ENCODE measurements at regions not wholly inside any gene's neighbourhood (a gene's known extent, or its start where the extent isn't known, plus 50 kb on each side); places are given as distances from the start of the nearest gene placed in this dataset.

DNA sequence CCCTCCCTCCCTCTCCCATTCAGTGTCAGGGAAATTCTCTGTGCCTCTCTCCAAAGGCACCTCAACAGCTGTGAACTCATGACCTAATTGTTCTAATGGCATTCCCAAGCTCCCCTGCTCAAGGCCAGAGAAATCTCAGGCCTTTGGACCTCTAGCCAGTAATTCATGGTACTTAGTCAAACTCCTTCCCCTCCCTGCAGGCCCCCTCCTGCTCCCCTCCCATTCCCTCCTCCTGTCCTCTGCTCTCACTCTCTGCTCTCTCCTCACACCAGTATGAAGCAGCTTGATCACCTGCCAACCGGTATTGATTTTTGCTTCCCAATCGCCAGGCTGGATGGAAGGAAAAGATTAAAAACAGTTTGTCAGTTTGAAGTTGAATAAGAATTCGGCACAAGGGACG is 370.5 kb upstream of the PBX1 start:
- H3K36me3 Mint-ChIP-seq (ENCODE audit: low read depth), result no peaks in the 10 kb centered on the region
- H3K4me1 Mint-ChIP-seq (ENCODE audit: low read depth), result no peaks in the 10 kb centered on the region

DNA sequence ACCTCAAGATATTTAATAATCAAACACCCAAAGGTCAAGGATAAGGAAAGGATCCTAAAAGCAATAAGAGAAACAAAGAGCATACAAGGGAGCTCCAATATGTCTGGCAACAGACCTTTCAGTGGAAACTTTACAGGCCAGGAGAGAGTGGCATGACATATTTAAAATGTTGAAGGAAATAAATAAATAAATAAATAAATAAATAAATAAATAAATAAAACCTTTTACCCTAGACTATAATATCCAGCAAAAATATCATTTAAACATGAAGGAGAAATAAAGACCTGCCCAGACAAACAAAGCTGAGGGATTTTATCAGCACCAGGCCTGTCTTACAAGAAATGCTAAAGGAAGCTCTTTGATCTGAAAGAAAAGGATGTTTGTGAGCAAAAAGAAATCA is 367.8 kb upstream of the PBX1 start:
- H3K27me3 Mint-ChIP-seq (ENCODE audit: low read depth), result no peaks in the 10 kb centered on the region
- CTCF ChIA-PET, result no interaction called here

More for the DNA sequence above, 370.5 kb upstream of the PBX1 start:
- ChIA-PET CTCF (no interaction called here), POLR2A (no interaction called here)
- DNase-seq, result no peak
- no peak for ATAC-seq
- Mint-ChIP-seq H3K27me3 (ENCODE audit: low read depth) (no peaks in the 10 kb centered on the region), H3K9me3 (ENCODE audit: insufficient read depth) (peaks cover 18% of the 10 kb centered on the region), H3K27ac (no peak overlapping the region), H3K4me3 (no peak overlapping the region)

DNA sequence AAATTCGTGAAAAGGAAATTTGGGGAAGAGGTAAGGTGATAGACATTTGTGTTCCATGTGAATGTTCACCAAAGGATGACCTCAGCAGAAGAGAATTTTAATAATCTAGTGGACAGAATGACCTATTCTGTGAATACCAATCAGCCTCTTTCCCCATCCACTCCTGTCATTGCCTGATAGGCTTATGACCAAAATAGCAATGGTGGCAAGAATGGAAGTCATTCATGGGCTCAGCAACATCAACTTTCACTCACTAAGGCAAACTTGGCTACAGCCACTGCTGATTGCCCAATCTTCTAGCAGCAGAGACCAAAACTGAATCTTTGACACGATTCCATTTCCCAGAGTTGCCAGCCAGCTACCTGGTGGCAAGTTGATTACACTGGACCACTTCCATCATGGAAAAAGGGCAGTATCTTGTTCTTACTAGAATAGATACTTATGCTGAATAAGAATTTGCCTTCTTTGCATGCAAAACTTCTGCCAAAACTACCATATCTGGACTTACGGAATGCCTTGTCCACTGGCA is 348.7 kb upstream of the PBX1 start:
- ATAC-seq, result no peak
- POLR2A ChIA-PET, result no interaction called here
- no peak for DNase-seq
- H3K27ac Mint-ChIP-seq, result no peak overlapping the region
- no peaks in the 10 kb centered on the region for H3K36me3 Mint-ChIP-seq (ENCODE audit: low read depth)
- H3K9me3 Mint-ChIP-seq (ENCODE audit: insufficient read depth), result peaks cover under 1% of the 10 kb centered on the region
- H3K4me3 Mint-ChIP-seq, result no peak overlapping the region
- H3K4me1 Mint-ChIP-seq (ENCODE audit: low read depth), result no peaks in the 10 kb centered on the region
- no peaks in the 10 kb centered on the region for H3K27me3 Mint-ChIP-seq (ENCODE audit: low read depth)
- CTCF ChIA-PET, result no interaction called here

More for the DNA sequence above, 367.8 kb upstream of the PBX1 start:
- Mint-ChIP-seq H3K27ac (no peak overlapping the region), H3K4me1 (ENCODE audit: low read depth) (no peaks in the 10 kb centered on the region), H3K36me3 (ENCODE audit: low read depth) (no peaks in the 10 kb centered on the region), H3K4me3 (no peak overlapping the region), H3K9me3 (ENCODE audit: insufficient read depth) (peaks cover 23% of the 10 kb centered on the region)
- ATAC-seq (no peak), DNase-seq (no peak)
- POLR2A ChIA-PET, result no interaction called here

- DNase-seq, result no peak
- Mint-ChIP-seq H3K36me3 (ENCODE audit: low read depth) (no peaks in the 10 kb centered on the region), H3K27me3 (ENCODE audit: low read depth) (no peaks in the 10 kb centered on the region), H3K4me3 (no peak overlapping the region), H3K27ac (no peak overlapping the region), H3K9me3 (ENCODE audit: insufficient read depth) (peaks cover 22% of the 10 kb centered on the region), H3K4me1 (ENCODE audit: low read depth) (no peaks in the 10 kb centered on the region)
- ATAC-seq, result no peak
- CTCF ChIA-PET, result no interaction called here
- POLR2A ChIA-PET, result no interaction called here
Measured at GRCh38 chr1:164223378-164223777, 335.6 kb upstream of the PBX1 start.

- no peaks in the 10 kb centered on the region for H3K27me3 Mint-ChIP-seq (ENCODE audit: low read depth)
- DNase-seq, result no peak
- no peak for ATAC-seq
- H3K9me3 Mint-ChIP-seq (ENCODE audit: insufficient read depth), result peaks cover 19% of the 10 kb centered on the region
- ChIA-PET POLR2A (no interaction called here), CTCF (no interaction called here)
- H3K36me3 Mint-ChIP-seq (ENCODE audit: low read depth), result no peaks in the 10 kb centered on the region
- no peaks in the 10 kb centered on the region for H3K4me1 Mint-ChIP-seq (ENCODE audit: low read depth)
- no peak overlapping the region for H3K27ac Mint-ChIP-seq
- no peak overlapping the region for H3K4me3 Mint-ChIP-seq
Measured at GRCh38 chr1:164225011-164225410, 334.0 kb upstream of the PBX1 start.

GRCh38 chr1:164226977-164227376 is 332.0 kb upstream of the PBX1 start:
- Mint-ChIP-seq H3K27ac (no peak overlapping the region), H3K4me3 (no peak overlapping the region), H3K36me3 (ENCODE audit: low read depth) (no peaks in the 10 kb centered on the region), H3K27me3 (ENCODE audit: low read depth) (no peaks in the 10 kb centered on the region), H3K4me1 (ENCODE audit: low read depth) (no peaks in the 10 kb centered on the region), H3K9me3 (ENCODE audit: insufficient read depth) (peaks cover 23% of the 10 kb centered on the region)
- ATAC-seq (no peak), DNase-seq (no peak)
- CTCF ChIA-PET, result no interaction called here
- POLR2A ChIA-PET, result no interaction called here

GRCh38 chr1:164228928-164229327 is 330.1 kb upstream of the PBX1 start:
- ATAC-seq, result no peak
- Mint-ChIP-seq H3K27ac (no peak overlapping the region), H3K9me3 (ENCODE audit: insufficient read depth) (peaks cover 8% of the 10 kb centered on the region), H3K36me3 (ENCODE audit: low read depth) (no peaks in the 10 kb centered on the region), H3K4me1 (ENCODE audit: low read depth) (no peaks in the 10 kb centered on the region), H3K27me3 (ENCODE audit: low read depth) (no peaks in the 10 kb centered on the region), H3K4me3 (no peak overlapping the region)
- no peak for DNase-seq
- POLR2A ChIA-PET, result no interaction called here
- CTCF ChIA-PET, result no interaction called here

GRCh38 chr1:164233149-164233548 is 325.8 kb upstream of the PBX1 start:
- H3K27ac Mint-ChIP-seq, result no peak overlapping the region
- ATAC-seq (no peak), DNase-seq (no peak)
- no peaks in the 10 kb centered on the region for H3K27me3 Mint-ChIP-seq (ENCODE audit: low read depth)
- no peaks in the 10 kb centered on the region for H3K4me1 Mint-ChIP-seq (ENCODE audit: low read depth)
- H3K4me3 Mint-ChIP-seq, result no peak overlapping the region
- peaks cover 10% of the 10 kb centered on the region for H3K9me3 Mint-ChIP-seq (ENCODE audit: insufficient read depth)
- H3K36me3 Mint-ChIP-seq (ENCODE audit: low read depth), result no peaks in the 10 kb centered on the region
- ChIA-PET CTCF (no interaction called here), POLR2A (no interaction called here)

DNA sequence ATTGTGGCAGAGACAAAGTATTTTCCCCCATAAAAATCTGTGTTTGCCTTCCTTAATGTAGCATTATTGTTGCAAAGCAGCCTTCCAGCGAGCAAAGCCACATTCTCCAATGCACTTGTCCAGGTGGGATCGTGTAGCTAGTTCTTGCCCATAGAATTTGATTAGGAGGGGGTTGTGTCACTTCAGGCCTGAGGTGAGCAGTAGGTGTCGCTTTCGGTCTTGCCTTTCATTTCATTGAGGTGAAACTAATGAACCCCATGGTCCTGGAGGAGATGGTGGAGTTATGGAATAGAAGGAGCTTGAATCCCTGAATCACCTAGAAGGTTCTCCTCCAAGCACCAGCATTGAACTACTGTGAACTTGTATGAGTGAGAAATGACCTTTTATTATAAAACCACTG is 318.9 kb upstream of the PBX1 start:
- DNase-seq (no peak), ATAC-seq (no peak)
- CTCF ChIA-PET, result no interaction called here
- H3K9me3 Mint-ChIP-seq (ENCODE audit: insufficient read depth), result peaks cover 3% of the 10 kb centered on the region
- no peak overlapping the region for H3K4me3 Mint-ChIP-seq
- POLR2A ChIA-PET, result no interaction called here
- H3K36me3 Mint-ChIP-seq (ENCODE audit: low read depth), result no peaks in the 10 kb centered on the region
- H3K27ac Mint-ChIP-seq, result no peak overlapping the region
- no peaks in the 10 kb centered on the region for H3K27me3 Mint-ChIP-seq (ENCODE audit: low read depth)
- H3K4me1 Mint-ChIP-seq (ENCODE audit: low read depth), result no peaks in the 10 kb centered on the region

DNA sequence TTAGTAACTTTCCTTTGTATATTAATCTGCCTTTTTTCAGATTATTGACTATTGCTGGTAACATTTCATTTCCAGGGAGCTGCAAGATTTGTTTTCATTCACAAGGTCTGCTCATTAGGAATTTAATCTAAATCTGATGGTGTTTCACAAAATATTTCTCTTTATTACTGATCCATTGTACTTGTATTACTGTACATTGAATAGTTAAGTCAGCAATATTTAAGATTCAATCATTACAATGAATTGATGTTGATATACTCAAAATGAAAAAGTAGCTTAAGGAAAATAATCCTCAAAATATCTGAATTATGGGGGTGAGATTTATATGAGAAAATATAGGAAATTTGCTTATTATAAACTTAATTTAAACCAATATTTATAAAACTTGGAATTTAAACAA is 308.6 kb upstream of the PBX1 start:
- H3K4me1 Mint-ChIP-seq (ENCODE audit: low read depth), result no peaks in the 10 kb centered on the region
- ChIA-PET POLR2A (no interaction called here), CTCF (no interaction called here)
- no peak overlapping the region for H3K27ac Mint-ChIP-seq
- H3K9me3 Mint-ChIP-seq (ENCODE audit: insufficient read depth), result peaks cover 11% of the 10 kb centered on the region
- H3K4me3 Mint-ChIP-seq, result no peak overlapping the region
- H3K27me3 Mint-ChIP-seq (ENCODE audit: low read depth), result no peaks in the 10 kb centered on the region
- ATAC-seq (no peak), DNase-seq (no peak)
- no peaks in the 10 kb centered on the region for H3K36me3 Mint-ChIP-seq (ENCODE audit: low read depth)

DNA sequence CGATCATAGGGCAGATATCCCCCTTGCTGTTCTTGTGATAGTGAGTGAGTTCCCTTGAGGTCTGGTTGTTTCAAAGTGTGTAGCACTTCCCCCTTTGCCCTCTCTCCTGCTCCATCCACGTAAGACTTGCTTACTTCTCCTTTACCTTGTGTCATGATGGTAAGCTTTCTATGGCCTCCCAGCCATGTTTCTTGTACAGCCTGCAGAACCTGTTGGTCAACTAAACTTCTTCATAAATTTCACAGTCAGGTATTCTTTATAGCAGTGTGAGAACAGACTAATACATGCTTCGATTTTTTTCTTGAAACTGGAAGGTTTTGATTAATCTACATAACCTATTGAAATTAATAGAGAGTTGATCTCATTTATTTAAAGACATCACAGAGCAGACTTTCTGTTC is 302.5 kb upstream of the PBX1 start:
- Mint-ChIP-seq H3K27ac (no peak overlapping the region), H3K4me3 (no peak overlapping the region), H3K27me3 (ENCODE audit: low read depth) (no peaks in the 10 kb centered on the region), H3K9me3 (ENCODE audit: insufficient read depth) (peaks cover 24% of the 10 kb centered on the region), H3K36me3 (ENCODE audit: low read depth) (no peaks in the 10 kb centered on the region), H3K4me1 (ENCODE audit: low read depth) (no peaks in the 10 kb centered on the region)
- ChIA-PET POLR2A (no interaction called here), CTCF (no interaction called here)
- DNase-seq (no peak), ATAC-seq (no peak)

DNA sequence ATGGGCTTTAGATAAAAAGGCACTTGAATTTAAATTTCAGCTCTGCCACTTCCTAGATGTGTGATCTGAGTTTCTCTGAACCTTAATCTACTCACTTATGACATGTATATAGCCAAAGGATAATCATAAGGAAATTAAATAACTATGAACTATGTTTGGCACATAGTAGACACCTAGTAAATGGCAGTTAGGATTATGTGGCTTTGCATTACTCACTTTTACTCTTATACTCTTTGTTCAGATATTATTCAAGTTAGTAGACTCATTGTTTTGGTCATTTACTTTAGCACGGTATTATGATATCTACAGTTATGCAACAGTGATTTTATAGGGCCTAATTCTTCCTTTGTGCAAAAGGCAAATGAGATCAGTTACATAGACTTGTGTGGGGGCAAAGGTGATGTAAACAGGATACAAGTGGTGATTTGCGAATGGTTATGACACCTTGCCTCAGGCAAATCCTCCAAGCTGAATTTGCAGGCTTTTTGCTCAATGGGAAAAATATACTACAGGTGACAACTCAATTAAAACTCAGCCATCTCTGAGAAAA is 297.2 kb upstream of the PBX1 start:
- DNase-seq (no peak), ATAC-seq (no peak)
- Mint-ChIP-seq H3K4me1 (ENCODE audit: low read depth) (no peaks in the 10 kb centered on the region), H3K4me3 (no peak overlapping the region), H3K9me3 (ENCODE audit: insufficient read depth) (peaks cover 9% of the 10 kb centered on the region), H3K36me3 (ENCODE audit: low read depth) (no peaks in the 10 kb centered on the region), H3K27ac (no peak overlapping the region), H3K27me3 (ENCODE audit: low read depth) (no peaks in the 10 kb centered on the region)
- POLR2A ChIA-PET, result no interaction called here
- CTCF ChIA-PET, result no interaction called here

GRCh38 chr1:164263540-164263939 is 295.4 kb upstream of the PBX1 start:
- Mint-ChIP-seq H3K27me3 (ENCODE audit: low read depth) (no peaks in the 10 kb centered on the region), H3K9me3 (ENCODE audit: insufficient read depth) (peaks cover 9% of the 10 kb centered on the region), H3K4me1 (ENCODE audit: low read depth) (no peaks in the 10 kb centered on the region), H3K36me3 (ENCODE audit: low read depth) (no peaks in the 10 kb centered on the region), H3K4me3 (no peak overlapping the region), H3K27ac (no peak overlapping the region)
- ATAC-seq (no peak), DNase-seq (no peak)
- ChIA-PET CTCF (no interaction called here), POLR2A (no interaction called here)

Measured in activated CD8-positive, alpha-beta T cell treated with anti-CD3 and anti-CD28 coated beads, Interleukin-2, amount 10 ng/mL, durations not matched to agents 7 days and 5 days (primary cell).